ENCODE measurements at regions not wholly inside any gene's neighbourhood (a gene's known extent, or its start where the extent isn't known, plus 50 kb on each side); places are given as distances from the start of the nearest gene placed in this dataset.

GRCh38 chr6:126148853-126149252, 162.5 kb downstream of the TRMT11 start:
- DNase-seq: no peak

- DNase-seq: no peak
Measured at GRCh38 chr6:126152372-126152745, 166.0 kb downstream of the TRMT11 start.

GRCh38 chr6:126153661-126154060, 167.3 kb downstream of the TRMT11 start:
- DNase-seq: no peak

GRCh38 chr6:126156973-126157372, 170.6 kb downstream of the TRMT11 start:
- DNase-seq: no peak

- DNase-seq: peak; percentile 50
Measured at GRCh38 chr6:126167726-126168125, 172.2 kb upstream of the CENPW start.

- no peak for DNase-seq
Measured at GRCh38 chr6:126170433-126170832, 169.5 kb upstream of the CENPW start.

- no peak for DNase-seq
Measured at GRCh38 chr6:126170978-126171382, 168.9 kb upstream of the CENPW start.

GRCh38 chr6:126172131-126172530, 167.8 kb upstream of the CENPW start:
- DNase-seq: no peak

- DNase-seq: no peak
Measured at GRCh38 chr6:126173265-126173664, 166.7 kb upstream of the CENPW start.

GRCh38 chr6:126174697-126175096, 165.2 kb upstream of the CENPW start:
- DNase-seq: no peak

- DNase-seq: no peak
Measured at GRCh38 chr6:126175251-126175650, 164.7 kb upstream of the CENPW start.

GRCh38 chr6:126176282-126176681, 163.6 kb upstream of the CENPW start:
- DNase-seq: no peak

- no peak for DNase-seq
Measured at GRCh38 chr6:126180585-126180984, 159.3 kb upstream of the CENPW start.

- DNase-seq: no peak
Measured at GRCh38 chr6:126181173-126181741, 158.7 kb upstream of the CENPW start.

- DNase-seq: no peak
Measured at GRCh38 chr6:126181890-126182289, 158.0 kb upstream of the CENPW start.

- DNase-seq: no peak
Measured at GRCh38 chr6:126182650-126183311, 157.1 kb upstream of the CENPW start.

- no peak for DNase-seq
Measured at GRCh38 chr6:126185774-126186173, 154.1 kb upstream of the CENPW start.

GRCh38 chr6:126188279-126188909, 151.5 kb upstream of the CENPW start:
- DNase-seq: no peak

- no peak for DNase-seq
Measured at GRCh38 chr6:126195625-126196236, 144.2 kb upstream of the CENPW start.

- no peak for DNase-seq
Measured at GRCh38 chr6:126198631-126199030, 141.3 kb upstream of the CENPW start.

- DNase-seq: no peak
Measured at GRCh38 chr6:126199466-126199865, 140.4 kb upstream of the CENPW start.

- no peak for DNase-seq
Measured at GRCh38 chr6:126202707-126203106, 137.2 kb upstream of the CENPW start.

GRCh38 chr6:126204126-126204525, 135.8 kb upstream of the CENPW start:
- no peak for DNase-seq
